PFSK-1 (cell line): ENCODE measurements at regions not wholly inside any gene's neighbourhood (a gene's known extent, or its start where the extent isn't known, plus 50 kb on each side); places are given as distances from the start of the nearest gene placed in this dataset.

Source experiments
- FOXP2 ChIP-seq: optimal IDR thresholded peaks from 2 replicates; pipeline ENCODE3; 2011; ENCODE audit warnings: borderline replicate concordance, control low read depth, inconsistent platforms; ENCODE audit not compliant: insufficient read depth; ENCODE audit errors: extremely low read length, extremely low read depth
- POLR2AphosphoS5 ChIP-seq: IDR thresholded peaks from 2 replicates; pipeline ENCODE4 v1.6.1; 2012; ENCODE audit warnings: low read depth, mild to moderate bottlenecking, control low read depth, low read length, moderate library complexity
- SIN3A ChIP-seq: IDR thresholded peaks from 2 replicates; pipeline ENCODE4 v1.6.1; 2012; ENCODE audit warnings: mild to moderate bottlenecking, low read length, moderate library complexity, borderline replicate concordance; ENCODE audit not compliant: insufficient read depth
- TAF1 ChIP-seq: IDR thresholded peaks from 2 replicates; pipeline ENCODE4 v1.6.1; 2012; ENCODE audit warnings: low read length, control low read depth, borderline replicate concordance; ENCODE audit not compliant: insufficient read depth
- TF ChIP-seq, protein P1 (sequence below), 2 experiments: IDR thresholded peaks; 2 replicates each; pipeline versions ENCODE4 v1.6.1 to v1.8.0; 2011 to 2012; ENCODE audit warnings: low read depth in 2 of 2, low read length in 2 of 2, control low read depth in 1 of 2, inconsistent platforms in 1 of 2, mild to moderate bottlenecking in 1 of 2, moderate library complexity in 1 of 2; ENCODE audit not compliant: insufficient read depth in 1 of 2

DNA sequence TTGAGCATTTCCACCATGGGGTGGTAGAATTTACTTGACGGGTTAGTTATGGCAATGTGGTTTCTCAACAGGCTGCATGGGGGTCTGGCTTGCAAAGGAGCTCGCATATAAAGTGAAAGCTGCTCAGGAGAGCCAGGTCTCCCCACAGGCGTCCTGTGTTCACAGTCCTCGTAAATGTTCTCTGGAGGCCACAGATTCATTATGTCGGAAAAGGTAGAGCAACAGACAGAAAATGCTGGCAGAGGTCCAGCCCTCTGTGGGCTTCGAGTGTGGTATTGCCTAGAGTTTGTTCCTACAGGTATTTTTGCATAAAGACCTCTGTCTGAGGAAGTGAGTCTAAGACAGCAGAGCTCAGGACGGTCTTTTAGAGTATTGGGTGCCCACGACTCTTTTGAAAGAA, 96.4 kb downstream of the CDCA7 start:
- TF ChIP-seq TAF1: no peak
- no peak for TF ChIP-seq FOXP2
- no peak for TF ChIP-seq SIN3A
- TF ChIP-seq, protein P1, sequence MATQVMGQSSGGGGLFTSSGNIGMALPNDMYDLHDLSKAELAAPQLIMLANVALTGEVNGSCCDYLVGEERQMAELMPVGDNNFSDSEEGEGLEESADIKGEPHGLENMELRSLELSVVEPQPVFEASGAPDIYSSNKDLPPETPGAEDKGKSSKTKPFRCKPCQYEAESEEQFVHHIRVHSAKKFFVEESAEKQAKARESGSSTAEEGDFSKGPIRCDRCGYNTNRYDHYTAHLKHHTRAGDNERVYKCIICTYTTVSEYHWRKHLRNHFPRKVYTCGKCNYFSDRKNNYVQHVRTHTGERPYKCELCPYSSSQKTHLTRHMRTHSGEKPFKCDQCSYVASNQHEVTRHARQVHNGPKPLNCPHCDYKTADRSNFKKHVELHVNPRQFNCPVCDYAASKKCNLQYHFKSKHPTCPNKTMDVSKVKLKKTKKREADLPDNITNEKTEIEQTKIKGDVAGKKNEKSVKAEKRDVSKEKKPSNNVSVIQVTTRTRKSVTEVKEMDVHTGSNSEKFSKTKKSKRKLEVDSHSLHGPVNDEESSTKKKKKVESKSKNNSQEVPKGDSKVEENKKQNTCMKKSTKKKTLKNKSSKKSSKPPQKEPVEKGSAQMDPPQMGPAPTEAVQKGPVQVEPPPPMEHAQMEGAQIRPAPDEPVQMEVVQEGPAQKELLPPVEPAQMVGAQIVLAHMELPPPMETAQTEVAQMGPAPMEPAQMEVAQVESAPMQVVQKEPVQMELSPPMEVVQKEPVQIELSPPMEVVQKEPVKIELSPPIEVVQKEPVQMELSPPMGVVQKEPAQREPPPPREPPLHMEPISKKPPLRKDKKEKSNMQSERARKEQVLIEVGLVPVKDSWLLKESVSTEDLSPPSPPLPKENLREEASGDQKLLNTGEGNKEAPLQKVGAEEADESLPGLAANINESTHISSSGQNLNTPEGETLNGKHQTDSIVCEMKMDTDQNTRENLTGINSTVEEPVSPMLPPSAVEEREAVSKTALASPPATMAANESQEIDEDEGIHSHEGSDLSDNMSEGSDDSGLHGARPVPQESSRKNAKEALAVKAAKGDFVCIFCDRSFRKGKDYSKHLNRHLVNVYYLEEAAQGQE (IDR thresholded peaks at IDR 0.05; ENCODE audit: insufficient read depth in 1 of 2, low read depth in 2 of 2, low read length in 2 of 2): no peak
- no peak for TF ChIP-seq POLR2AphosphoS5

DNA sequence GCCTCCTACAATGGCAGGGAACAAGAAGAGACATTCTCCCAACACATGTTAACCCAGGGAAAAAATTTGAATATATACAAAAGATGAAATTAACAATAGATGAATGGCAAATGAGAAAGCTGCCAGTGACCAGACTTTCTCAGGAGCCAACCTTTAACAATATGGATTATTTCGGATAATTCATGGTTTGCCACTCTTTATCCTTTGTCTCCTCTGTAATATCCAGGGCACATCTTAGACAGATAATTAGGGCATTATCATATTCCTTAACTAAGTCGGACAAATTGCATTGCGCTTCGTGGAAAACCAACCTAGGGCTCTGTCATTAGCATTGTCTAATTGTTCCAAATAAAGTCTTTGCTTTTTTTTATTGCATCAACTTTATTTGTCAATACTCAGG, 97.3 kb downstream of the CDCA7 start:
- no peak for TF ChIP-seq SIN3A
- no peak for TF ChIP-seq FOXP2
- no peak for TF ChIP-seq TAF1
- TF ChIP-seq, protein P1 (IDR thresholded peaks at IDR 0.05; ENCODE audit: insufficient read depth in 1 of 2, low read depth in 2 of 2, low read length in 2 of 2): no peak
- TF ChIP-seq POLR2AphosphoS5: no peak

DNA sequence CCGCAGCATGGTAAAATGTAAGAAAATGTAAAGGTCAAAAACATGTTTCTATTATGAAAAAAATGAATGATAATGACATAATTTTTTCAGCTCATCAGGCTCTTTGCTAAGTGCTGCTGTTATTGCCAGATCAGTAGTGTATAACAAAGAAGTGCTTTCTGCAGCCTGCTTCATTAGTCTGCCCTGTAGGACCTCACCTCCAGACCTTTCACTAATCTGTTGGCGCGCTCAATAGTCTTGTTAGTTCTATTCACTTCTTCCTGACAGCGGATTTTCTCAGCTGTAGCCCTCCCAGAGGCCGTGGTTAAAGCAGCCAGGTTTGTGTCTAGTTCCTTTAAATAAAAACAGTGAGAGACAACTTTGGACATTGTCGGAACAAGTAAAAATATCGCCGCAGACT, 97.7 kb downstream of the CDCA7 start:
- TF ChIP-seq, protein P1 (IDR thresholded peaks at IDR 0.05; ENCODE audit: insufficient read depth in 1 of 2, low read depth in 2 of 2, low read length in 2 of 2): no peak
- no peak for TF ChIP-seq FOXP2
- TF ChIP-seq TAF1: no peak
- TF ChIP-seq POLR2AphosphoS5: no peak
- TF ChIP-seq SIN3A: no peak

DNA sequence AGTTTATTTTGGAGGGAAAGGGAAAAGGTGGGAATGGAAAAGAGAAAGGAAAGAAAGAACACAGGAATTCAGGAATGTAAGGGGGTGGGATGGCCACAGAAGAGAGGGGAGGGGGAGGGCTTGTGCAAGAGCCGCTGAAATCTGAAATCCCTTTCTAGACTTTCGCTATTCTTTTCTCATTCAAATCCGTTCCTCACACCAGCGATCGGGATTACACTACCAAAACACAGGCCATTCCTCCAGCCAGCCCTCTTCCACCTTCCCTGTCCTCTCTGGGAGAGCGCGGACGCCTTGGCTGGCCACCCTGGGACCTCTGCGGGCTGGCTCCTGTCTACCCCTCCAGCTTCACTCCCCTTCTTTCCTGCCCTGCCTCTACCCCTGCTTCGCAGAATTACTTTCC, 102.3 kb downstream of the CDCA7 start:
- TF ChIP-seq FOXP2 (no peak), TAF1 (no peak), POLR2AphosphoS5 (no peak), SIN3A (no peak)
- TF ChIP-seq, protein P1 (IDR thresholded peaks at IDR 0.05; ENCODE audit: insufficient read depth in 1 of 2, low read depth in 2 of 2, low read length in 2 of 2): no peak

DNA sequence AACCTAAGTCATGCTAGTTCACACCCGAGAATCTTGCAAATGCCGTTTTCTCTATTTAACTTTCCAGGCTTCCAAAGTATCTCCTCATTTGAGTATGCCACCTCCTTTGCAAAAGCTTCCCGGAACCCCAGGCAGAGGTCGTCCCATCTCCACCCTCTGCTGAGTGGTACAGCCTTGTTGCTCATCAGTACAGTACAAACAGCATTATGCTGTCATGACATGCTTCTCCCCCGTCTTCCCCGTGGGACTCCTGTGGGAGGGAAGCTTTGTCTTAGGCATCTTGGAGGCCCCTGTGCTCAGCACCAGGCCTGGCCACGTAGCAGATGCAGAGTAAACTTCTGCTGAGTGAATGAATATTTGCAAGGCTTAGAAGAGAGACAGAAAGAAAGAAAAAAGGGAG, 102.7 kb downstream of the CDCA7 start:
- TF ChIP-seq FOXP2 (no peak), SIN3A (no peak), POLR2AphosphoS5 (no peak), TAF1 (no peak)
- TF ChIP-seq, protein P1 (IDR thresholded peaks at IDR 0.05; ENCODE audit: insufficient read depth in 1 of 2, low read depth in 2 of 2, low read length in 2 of 2): no peak
